IMR-90 (cell line): ENCODE measurements at regions not wholly inside any gene's neighbourhood (a gene's known extent, or its start where the extent isn't known, plus 50 kb on each side); places are given as distances from the start of the nearest gene placed in this dataset.

Experiments used
- BHLHE40 ChIP-seq: fragments of 150-350 bp; IDR thresholded peaks from 2 replicates; pipeline ENCODE4 v1.6.1; 2016; ENCODE audit warnings: mild to moderate bottlenecking, low read depth, low read length
- CEBPB ChIP-seq: IDR thresholded peaks from 2 replicates; pipeline ENCODE4 v1.6.1; 2012; ENCODE audit warnings: low read depth, low read length, improper control_type of control experiment
- CTCF ChIP-seq: conservative IDR thresholded peaks from 2 replicates; pipeline ENCODE4 v1.5.1; 2012; ENCODE audit warnings: mild to moderate bottlenecking, low read depth, low read length, improper control_type of control experiment
- ELK1 ChIP-seq: fragments of 150-350 bp; IDR thresholded peaks from 2 replicates; pipeline ENCODE4 v1.6.1; 2016; ENCODE audit warnings: low read depth, mild to moderate bottlenecking, low read length, moderate library complexity, borderline replicate concordance
- FOS ChIP-seq: fragments of 150-350 bp; IDR thresholded peaks from 2 replicates; pipeline ENCODE4 v1.6.1; 2016; ENCODE audit warnings: low read depth, low read length
- MAZ ChIP-seq: IDR thresholded peaks from 2 replicates; pipeline ENCODE4 v1.6.1; 2012; ENCODE audit warnings: low read depth, mild to moderate bottlenecking, low read length, improper control_type of control experiment, moderate library complexity, borderline replicate concordance
- MXI1 ChIP-seq: IDR thresholded peaks from 2 replicates; pipeline ENCODE4 v1.6.1; 2012; ENCODE audit warnings: low read depth, mild to moderate bottlenecking, low read length, moderate library complexity, borderline replicate concordance
- NFE2L2 ChIP-seq: fragments of 150-350 bp; IDR thresholded peaks from 2 replicates; pipeline ENCODE4 v1.6.1; 2016; ENCODE audit warnings: low read depth, mild to moderate bottlenecking, low read length
- POLR2A ChIP-seq: IDR thresholded peaks from 2 replicates; pipeline ENCODE4 v1.6.1; 2012; ENCODE audit warnings: mild to moderate bottlenecking, low read depth, low read length
- RAD21 ChIP-seq: IDR thresholded peaks from 2 replicates; pipeline ENCODE4 v1.6.1; 2012; ENCODE audit warnings: low read length, improper control_type of control experiment
- RFX5 ChIP-seq: IDR thresholded peaks from 2 replicates; pipeline ENCODE4 v1.8.0; 2012; ENCODE audit warnings: low read depth, mild to moderate bottlenecking, low read length, moderate library complexity
- SMC3 ChIP-seq: fragments of 150-350 bp; IDR thresholded peaks from 2 replicates; pipeline ENCODE4 v1.6.1; 2016; ENCODE audit warnings: low read depth, mild to moderate bottlenecking, antibody characterized with exemption, low read length, moderate library complexity
- USF2 ChIP-seq: fragments of 150-350 bp; IDR thresholded peaks from 2 replicates; pipeline ENCODE4 v1.6.1; 2017; ENCODE audit warnings: mild to moderate bottlenecking, antibody characterized with exemption, low read length, low read depth

GRCh38 chr7:94849636-94850208, 57.7 kb upstream of the PPP1R9A start:
- TF ChIP-seq CTCF (no peak), CEBPB (no peak), MXI1 (no peak), POLR2A (no peak), RAD21 (no peak), ELK1 (no peak), MAZ (no peak), RFX5 (no peak), BHLHE40 (no peak), NFE2L2 (no peak), USF2 (no peak), FOS (no peak), SMC3 (no peak)
